ENCODE measurements at regions not wholly inside any gene's neighbourhood (a gene's known extent, or its start where the extent isn't known, plus 50 kb on each side); places are given as distances from the start of the nearest gene placed in this dataset.

DNA sequence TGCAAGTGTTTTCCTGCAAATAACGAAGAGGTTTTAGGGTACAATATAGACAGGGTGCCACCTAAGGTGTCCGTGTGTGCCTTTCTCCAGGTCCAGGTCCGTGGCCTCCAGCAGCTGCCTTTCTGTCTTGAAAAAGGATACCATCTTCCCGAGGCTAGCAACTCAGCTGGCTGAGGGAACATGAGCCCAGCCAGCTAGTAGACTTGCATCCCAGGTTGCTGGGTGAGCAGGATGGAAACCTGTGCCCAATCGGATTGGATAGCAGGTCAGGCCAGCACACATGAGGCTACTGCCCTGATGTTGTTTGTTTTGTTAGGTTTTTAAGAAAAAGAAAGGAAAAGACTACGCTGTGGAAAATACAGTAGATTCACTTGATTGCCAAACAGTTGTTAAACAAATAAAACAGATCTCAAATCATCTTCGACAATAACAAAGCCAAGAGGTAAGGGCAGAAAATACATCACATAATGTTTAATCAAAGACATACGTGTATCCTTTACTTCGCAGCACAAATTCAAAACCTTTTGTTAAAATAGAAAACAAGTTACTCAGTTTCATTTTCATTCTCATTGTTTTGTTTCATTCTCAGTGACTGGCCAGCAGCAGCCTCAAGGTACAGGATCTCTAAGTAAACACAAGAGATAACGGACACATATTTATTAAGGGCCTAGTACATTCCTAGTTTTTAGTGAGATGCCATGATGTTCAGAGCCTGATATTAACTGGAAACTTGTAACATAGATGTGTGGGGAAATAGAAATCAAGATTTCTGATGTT, 661.2 kb upstream of the NR2F2 start:
- peaks cover 8% of the 10 kb centered on the region for H3K4me1 ChIP-seq (ENCODE audit: control insufficient read depth, extremely low read depth, insufficient read depth, low read length)
- TF ChIP-seq EZH2 (IDR thresholded peaks at IDR 0.05; ENCODE audit: low read length, missing control alignments) = no peak
- TF ChIP-seq CTCF (conservative IDR thresholded peaks at IDR 0.05 in 1 of 2, IDR thresholded peaks at IDR 0.05 in 1 of 2; ENCODE audit: low read depth in 1 of 2, low read length in 2 of 2) = no peak
- DNase-seq (ENCODE audit: low read depth in 2 of 2) = no peak
- peak overlapping the region; percentile 69 for H2AFZ ChIP-seq (ENCODE audit: low read length)
- no peaks in the 10 kb centered on the region for H4K20me1 ChIP-seq (ENCODE audit: control insufficient read depth, extremely low read depth, insufficient read depth, low read length)
- H3K27ac ChIP-seq (ENCODE audit: insufficient read depth, low read length) = no peak overlapping the region
- H3K27me3 ChIP-seq (ENCODE audit: control insufficient read depth, insufficient read depth, low read length) = no peaks in the 10 kb centered on the region
- H3K79me2 ChIP-seq (ENCODE audit: control insufficient read depth, insufficient read depth, low read length) = no peaks in the 10 kb centered on the region
- peak overlapping the region; percentile 3 to 34 (median 26) for H3K4me3 ChIP-seq (replicated peaks in 1 of 4; ENCODE audit: control extremely low read depth in 1 of 4, insufficient read depth in 1 of 4, low read depth in 3 of 4, low read length in 4 of 4)
- H3K9me3 ChIP-seq (ENCODE audit: control insufficient read depth, insufficient read depth, low read depth, low read length) = no peaks in the 10 kb centered on the region
- H3K9ac ChIP-seq (ENCODE audit: insufficient read depth, low read length) = peak overlapping the region; percentile 34
- H3K36me3 ChIP-seq (ENCODE audit: control insufficient read depth, insufficient read depth, low read length) = no peaks in the 10 kb centered on the region
- peak overlapping the region; percentile 67 for H3K4me2 ChIP-seq (ENCODE audit: extremely low read depth, insufficient read depth, low read length)

DNA sequence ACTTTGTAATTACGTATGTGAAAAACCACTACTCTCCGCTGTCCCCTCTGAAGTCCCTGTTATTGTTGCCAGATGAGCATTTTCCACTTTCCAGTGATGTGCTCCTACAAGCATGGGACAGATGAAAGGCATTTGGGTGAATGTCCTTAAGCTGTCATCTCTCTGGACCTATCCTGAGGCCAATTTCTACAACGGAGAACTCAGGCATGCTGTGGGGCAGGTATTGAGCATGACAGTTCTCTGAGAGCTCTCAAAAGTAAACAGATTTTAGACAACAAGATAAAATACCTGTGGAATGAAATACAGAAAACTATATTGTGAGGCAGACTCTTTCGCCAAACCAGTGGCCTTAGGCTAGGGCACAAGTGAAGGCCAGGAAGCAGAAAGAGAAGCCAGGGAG, 656.5 kb upstream of the NR2F2 start:
- Histone ChIP-seq H2AFZ (ENCODE audit: low read length) (no peak overlapping the region), H3K27ac (ENCODE audit: insufficient read depth, low read length) (no peak overlapping the region), H4K20me1 (ENCODE audit: control insufficient read depth, extremely low read depth, insufficient read depth, low read length) (no peaks in the 10 kb centered on the region), H3K36me3 (ENCODE audit: control insufficient read depth, insufficient read depth, low read length) (no peaks in the 10 kb centered on the region), H3K4me1 (ENCODE audit: control insufficient read depth, extremely low read depth, insufficient read depth, low read length) (no peaks in the 10 kb centered on the region), H3K9me3 (ENCODE audit: control insufficient read depth, insufficient read depth, low read depth, low read length) (no peaks in the 10 kb centered on the region), H3K9ac (ENCODE audit: insufficient read depth, low read length) (no peak overlapping the region), H3K4me2 (ENCODE audit: extremely low read depth, insufficient read depth, low read length) (no peak overlapping the region), H3K27me3 (ENCODE audit: control insufficient read depth, insufficient read depth, low read length) (no peaks in the 10 kb centered on the region), H3K4me3 (replicated peaks in 1 of 4; ENCODE audit: control extremely low read depth in 1 of 4, insufficient read depth in 1 of 4, low read depth in 3 of 4, low read length in 4 of 4) (no peak overlapping the region), H3K79me2 (ENCODE audit: control insufficient read depth, insufficient read depth, low read length) (no peaks in the 10 kb centered on the region)
- TF ChIP-seq EZH2 (IDR thresholded peaks at IDR 0.05; ENCODE audit: low read length, missing control alignments) (no peak), CTCF (conservative IDR thresholded peaks at IDR 0.05 in 1 of 2, IDR thresholded peaks at IDR 0.05 in 1 of 2; ENCODE audit: low read depth in 1 of 2, low read length in 2 of 2) (no peak)
- DNase-seq (ENCODE audit: low read depth in 2 of 2) = no peak

DNA sequence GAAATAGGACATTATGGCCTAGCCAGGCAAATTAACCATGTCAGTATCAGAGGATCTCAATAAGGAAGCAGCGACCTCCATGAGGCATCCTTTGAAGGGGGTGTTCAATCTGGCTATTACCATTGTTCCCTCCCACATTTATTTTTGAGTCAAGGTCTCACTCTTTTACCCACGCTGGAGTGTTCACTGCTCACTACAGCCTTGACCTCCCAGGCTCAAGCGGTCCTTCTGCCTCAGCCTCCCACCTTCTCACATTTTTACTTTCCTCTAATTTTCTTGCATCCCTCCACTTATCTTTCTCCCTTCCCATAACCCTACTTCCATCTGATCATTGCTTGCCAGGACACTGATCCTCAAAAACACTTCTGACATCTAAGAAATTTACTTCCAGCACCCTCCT, 654.0 kb upstream of the NR2F2 start:
- no peaks in the 10 kb centered on the region for H3K79me2 ChIP-seq (ENCODE audit: control insufficient read depth, insufficient read depth, low read length)
- no peak overlapping the region for H2AFZ ChIP-seq (ENCODE audit: low read length)
- no peaks in the 10 kb centered on the region for H4K20me1 ChIP-seq (ENCODE audit: control insufficient read depth, extremely low read depth, insufficient read depth, low read length)
- no peaks in the 10 kb centered on the region for H3K4me1 ChIP-seq (ENCODE audit: control insufficient read depth, extremely low read depth, insufficient read depth, low read length)
- H3K9ac ChIP-seq (ENCODE audit: insufficient read depth, low read length) = no peak overlapping the region
- no peak overlapping the region for H3K4me2 ChIP-seq (ENCODE audit: extremely low read depth, insufficient read depth, low read length)
- H3K9me3 ChIP-seq (ENCODE audit: control insufficient read depth, insufficient read depth, low read depth, low read length) = no peaks in the 10 kb centered on the region
- TF ChIP-seq EZH2 (IDR thresholded peaks at IDR 0.05; ENCODE audit: low read length, missing control alignments) = no peak
- TF ChIP-seq CTCF (conservative IDR thresholded peaks at IDR 0.05 in 1 of 2, IDR thresholded peaks at IDR 0.05 in 1 of 2; ENCODE audit: low read depth in 1 of 2, low read length in 2 of 2) = no peak
- no peak overlapping the region for H3K27ac ChIP-seq (ENCODE audit: insufficient read depth, low read length)
- DNase-seq (ENCODE audit: low read depth in 2 of 2) = no peak
- no peaks in the 10 kb centered on the region for H3K36me3 ChIP-seq (ENCODE audit: control insufficient read depth, insufficient read depth, low read length)
- no peaks in the 10 kb centered on the region for H3K27me3 ChIP-seq (ENCODE audit: control insufficient read depth, insufficient read depth, low read length)
- H3K4me3 ChIP-seq (replicated peaks in 1 of 4; ENCODE audit: control extremely low read depth in 1 of 4, insufficient read depth in 1 of 4, low read depth in 3 of 4, low read length in 4 of 4) = no peak overlapping the region

Data from fibroblast of lung (primary cell).